SK-N-DZ (cell line): ENCODE measurements at regions not wholly inside any gene's neighbourhood (a gene's known extent, or its start where the extent isn't known, plus 50 kb on each side); places are given as distances from the start of the nearest gene placed in this dataset.
"Not testable (repeated sequence)": the region's sequence is repeated elsewhere in the genome, so short reads cannot be mapped to it uniquely, and the experiment has no call there.

Experiments used
- DNase-seq: peaks from one replicate; pipeline ENCODE4 v3.0.0-alpha.2; 2015; ENCODE audit warnings: low spot score

- DNase-seq, result no peak
These were observed 93.2 kb downstream of the DACT1 start for GRCh38 chr14:58730792-58731464.

- no peak for DNase-seq
These were observed 93.9 kb downstream of the DACT1 start for GRCh38 chr14:58731465-58732293.

DNA sequence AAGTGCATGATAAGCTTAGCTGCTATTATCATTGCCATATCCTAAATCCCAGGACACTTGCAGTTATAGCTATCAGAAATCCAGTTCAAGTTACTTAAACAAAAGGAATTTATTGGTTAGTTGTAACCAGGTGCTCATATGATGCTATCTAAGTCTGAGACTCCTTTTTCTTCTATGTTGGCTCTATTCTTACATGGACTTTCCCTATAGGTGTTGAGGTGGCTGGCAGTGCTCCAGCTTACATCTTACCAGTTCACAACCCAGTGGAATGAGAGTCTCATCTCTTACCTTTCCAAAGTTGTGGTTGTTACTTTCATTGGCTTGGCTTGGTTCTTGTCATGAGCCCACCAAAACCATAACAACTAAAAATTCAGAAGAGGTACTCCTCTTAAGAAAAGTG, 94.6 kb downstream of the DACT1 start:
- no peak for DNase-seq

- no peak for DNase-seq
These were observed 95.9 kb downstream of the DACT1 start for GRCh38 chr14:58733451-58734208.

DNA sequence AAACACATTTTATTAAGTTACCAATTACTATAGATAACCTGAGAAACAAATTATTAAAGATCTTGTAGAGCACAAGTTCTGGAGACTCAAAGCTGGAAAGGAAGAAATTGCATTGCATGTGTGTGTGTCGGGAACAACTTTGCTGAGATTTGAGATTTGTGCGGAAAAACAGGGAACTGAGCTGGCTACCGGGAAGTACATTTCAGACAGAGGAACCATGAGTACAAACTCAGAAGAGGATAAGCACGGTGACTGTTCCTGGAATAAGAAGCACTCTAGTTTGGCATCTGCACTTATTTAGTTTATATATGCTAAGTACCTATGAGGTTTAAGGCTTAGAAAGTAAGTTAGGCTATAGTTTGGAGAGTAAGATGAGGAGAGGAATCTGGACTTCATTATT, 97.8 kb downstream of the DACT1 start:
- no peak for DNase-seq

- DNase-seq, result no peak
These were observed 98.8 kb downstream of the DACT1 start for GRCh38 chr14:58736606-58737005.

DNA sequence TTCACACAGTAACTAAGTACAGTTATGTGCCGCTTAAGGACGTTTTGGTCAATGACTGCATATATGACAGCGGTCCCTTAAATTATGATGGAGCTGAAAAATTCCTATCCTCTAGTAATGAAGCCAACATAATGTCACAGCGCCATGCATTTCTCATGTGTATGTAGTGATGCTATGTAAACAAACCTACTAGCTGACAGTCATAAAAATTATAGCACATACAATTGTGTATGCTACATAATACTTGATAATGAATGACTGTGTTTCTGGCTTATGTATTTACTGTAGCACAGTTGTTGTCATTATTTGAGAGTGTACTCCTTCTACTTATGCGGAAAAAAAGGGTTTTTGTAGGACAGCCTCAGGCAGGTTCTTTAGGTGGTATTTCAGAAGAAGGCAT, 99.7 kb downstream of the DACT1 start:
- DNase-seq, result no peak

DNA sequence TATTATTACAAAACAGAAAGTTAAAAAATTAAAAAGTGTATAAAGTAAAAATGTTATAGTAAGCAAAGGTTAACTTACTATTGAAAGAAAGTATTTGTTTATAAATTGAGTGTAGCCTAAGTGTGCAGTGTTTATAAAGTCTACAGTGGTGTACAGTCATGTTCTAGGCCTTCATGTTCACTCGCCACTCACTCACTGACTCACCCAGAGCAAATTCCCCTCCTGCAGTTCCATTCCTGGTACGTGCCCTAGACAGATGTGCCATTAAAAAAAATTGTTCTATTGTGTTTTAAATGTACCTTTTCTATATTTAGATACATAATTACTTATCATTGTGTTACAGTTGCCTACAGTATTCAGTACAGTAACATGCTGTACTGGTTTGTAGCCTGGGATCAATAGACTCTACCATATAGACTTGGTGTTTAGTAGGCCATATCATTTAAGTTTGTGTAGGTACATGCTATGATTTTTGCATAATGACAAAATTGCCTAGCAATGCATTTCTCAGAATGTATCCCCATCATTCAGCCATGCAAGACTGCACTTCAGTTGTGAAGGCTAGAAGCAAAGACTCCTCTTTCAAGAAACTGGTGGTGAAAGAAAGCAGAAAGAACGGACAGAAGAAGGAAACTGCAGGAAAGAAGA, 100.6 kb downstream of the DACT1 start:
- DNase-seq, result no peak

- DNase-seq, result no peak
These were observed 101.1 kb downstream of the DACT1 start for GRCh38 chr14:58738876-58739275.

GRCh38 chr14:58739674-58740073, 101.9 kb downstream of the DACT1 start:
- DNase-seq, result no peak

GRCh38 chr14:58740379-58740935, 102.7 kb downstream of the DACT1 start:
- no peak for DNase-seq

DNA sequence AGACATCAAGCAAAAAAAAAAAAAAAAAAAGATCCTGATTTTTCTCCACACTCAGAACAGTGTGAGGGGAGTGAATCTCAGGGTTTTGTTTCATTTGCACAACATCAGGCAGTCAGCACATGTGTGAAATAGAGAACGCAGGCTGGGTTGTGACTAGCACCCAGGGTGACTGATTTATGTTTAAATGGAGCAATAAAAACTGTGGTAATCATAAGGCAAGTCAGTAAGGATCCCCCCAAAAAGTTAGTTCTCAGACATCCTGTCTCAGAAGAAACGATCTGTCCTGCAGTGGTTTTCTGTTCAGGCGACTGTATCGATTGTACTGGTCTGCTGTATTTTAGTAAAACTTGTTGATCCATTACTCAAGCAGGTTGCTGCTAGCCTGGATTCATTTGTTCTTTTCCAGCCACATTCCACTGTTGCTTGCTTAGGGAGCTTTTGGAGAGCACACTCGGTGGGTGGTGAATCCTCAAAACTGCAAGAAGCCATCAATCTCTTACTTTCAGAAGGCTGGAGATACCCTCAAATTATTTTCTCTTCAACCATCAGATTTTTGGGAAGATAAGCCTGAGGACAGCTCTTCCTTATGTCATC, 107.1 kb downstream of the DACT1 start:
- no peak for DNase-seq

GRCh38 chr14:58746261-58746660, 108.5 kb downstream of the DACT1 start:
- no peak for DNase-seq

DNA sequence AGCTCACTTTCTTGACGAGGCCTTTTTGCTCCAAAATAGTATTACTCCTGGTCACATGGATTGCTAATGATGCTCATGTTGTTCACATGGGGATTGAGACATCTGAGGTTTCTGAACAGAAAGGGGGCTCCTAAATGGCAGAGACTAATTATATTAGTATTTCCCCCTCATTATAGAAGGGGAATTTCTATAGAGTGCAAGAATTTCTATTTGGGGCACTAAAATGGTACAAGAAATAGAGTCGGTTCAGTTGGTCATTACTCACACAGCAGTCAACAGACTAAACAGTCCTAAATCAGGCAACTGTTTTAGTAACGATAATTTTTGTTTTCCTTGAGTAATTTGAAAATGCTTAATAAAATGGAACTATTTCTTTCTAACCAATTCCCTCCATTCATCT, 108.9 kb downstream of the DACT1 start:
- DNase-seq, result no peak

DNA sequence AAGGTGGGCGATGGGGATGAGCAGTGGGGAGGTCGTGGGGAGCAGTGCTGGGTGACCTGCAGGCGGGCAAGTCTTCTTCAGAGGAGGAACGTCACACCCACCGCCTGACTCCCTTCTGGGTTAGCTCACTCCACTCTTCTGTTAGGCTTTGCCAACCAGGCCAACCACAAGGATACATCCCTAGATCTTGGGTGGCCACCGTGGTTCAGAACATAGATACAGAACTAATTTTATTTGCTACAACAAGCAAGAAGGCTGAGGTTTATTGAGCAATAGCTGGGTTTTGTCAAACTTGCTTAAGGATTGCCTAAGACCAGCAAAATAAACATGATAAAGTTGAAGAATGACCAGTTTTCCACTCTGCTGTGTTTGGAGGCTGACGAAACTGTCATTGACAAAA, 109.4 kb downstream of the DACT1 start:
- DNase-seq, result no peak

DNA sequence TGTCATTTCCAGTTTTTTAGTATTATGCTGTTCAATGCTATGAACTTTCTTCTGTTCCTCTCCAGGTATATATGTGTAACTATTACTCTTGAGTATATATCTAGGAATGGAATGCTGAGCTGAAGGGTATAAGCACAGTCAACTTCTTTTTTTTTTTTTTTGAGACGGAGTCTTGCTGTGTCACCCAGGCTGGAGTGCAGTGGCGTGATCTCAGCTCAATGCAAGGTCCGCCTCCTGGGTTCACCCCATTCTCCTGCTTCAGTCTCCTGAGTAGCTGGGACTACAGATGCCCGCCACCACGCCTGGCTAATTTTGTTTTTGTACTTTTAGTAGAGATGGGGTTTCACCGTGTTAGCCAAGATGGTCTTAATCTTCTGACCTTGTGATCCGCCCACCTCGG, 110.5 kb downstream of the DACT1 start:
- DNase-seq, result not testable (repeated sequence)

DNA sequence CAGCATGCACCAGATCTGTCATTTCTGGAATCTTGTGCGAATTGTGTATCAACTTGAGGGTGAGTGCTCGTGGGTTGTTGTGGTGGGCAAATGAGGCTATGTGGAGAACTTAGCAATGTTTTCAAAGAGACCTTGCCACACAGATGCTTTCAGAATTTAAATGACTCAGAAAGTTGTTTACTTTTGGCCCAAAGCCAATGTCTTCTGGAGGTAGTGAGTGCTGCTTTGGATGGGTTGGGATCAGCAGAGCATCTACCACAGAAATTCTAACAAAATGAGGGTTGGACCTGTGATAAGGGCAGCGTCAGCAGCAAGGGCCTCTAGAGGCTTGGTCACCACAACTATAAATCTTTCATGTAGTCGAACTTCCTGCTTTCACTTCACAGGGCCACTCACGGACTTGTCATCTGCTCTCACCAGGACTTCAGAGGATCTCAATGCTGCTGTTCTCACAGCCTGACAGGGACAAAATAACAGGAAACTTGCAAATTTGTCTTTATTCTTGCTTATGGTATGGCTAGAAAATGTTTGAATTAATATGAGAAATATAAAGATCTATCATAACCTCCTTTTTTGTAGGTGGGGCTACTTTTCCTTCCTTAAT, 111.4 kb downstream of the DACT1 start:
- DNase-seq, result no peak

GRCh38 chr14:58750321-58751269, 112.8 kb downstream of the DACT1 start:
- DNase-seq, result peak; percentile 49

GRCh38 chr14:58751788-58752187, 114.0 kb downstream of the DACT1 start:
- no peak for DNase-seq

DNA sequence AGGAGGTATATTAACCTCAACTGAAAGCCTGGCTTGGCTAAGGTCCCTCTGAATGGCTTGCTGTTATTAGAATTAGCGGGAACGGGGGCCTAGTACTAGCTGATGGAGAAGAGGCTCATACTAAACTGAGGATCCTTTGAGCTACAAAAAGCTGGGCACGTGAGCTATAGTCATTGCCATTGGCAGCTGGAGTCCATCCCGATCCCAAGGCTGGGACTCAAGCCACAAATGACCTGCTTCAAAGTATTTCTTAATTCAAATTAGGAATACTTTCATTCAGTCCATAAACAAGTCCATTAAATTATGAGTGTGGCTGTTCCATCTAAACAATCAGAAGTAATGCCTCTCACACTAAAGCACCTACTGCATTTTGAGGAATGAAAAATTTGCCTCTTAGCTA, 114.5 kb downstream of the DACT1 start:
- DNase-seq, result no peak
